ENCODE measurements at regions not wholly inside any gene's neighbourhood (a gene's known extent, or its start where the extent isn't known, plus 50 kb on each side); places are given as distances from the start of the nearest gene placed in this dataset.

DNA sequence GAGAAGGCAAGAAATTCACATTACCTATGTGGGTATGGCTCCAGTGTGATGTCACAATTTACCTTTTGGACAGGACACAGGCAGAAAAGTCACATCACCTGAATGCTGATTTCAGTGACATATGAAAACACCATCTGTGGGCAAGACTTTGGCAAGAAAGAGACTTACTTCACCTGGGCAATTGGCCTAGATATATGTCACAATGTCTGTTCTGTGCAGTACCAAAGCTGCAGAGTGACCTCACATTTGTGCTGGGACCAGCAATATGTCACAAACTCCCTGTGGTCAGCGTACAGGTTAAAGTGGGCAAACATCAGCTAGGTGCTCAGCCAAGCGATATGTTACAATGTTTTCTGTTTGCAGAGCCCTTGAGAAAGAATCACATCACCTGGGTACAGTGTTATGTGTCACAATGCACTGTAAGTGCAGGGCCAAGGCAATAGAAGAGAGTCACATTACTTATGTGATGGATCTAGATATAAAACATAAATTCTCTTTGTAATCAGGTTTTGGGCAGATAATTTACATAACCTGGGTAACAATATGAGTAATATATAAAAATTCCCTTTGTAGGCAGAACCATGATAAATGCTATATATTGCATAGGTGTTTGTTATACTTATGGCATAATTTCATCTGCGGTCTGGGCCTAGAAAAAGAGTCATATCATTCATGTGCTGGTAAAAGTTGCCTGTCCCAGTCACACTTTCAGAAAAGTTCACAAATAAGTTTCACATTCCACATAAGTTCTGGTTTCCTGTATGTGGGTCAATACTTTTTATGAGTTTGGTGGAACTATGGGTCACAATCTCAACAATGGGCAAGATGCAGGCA is 949.4 kb upstream of the AMELY start:
- no peak for DNase-seq
- Histone ChIP-seq H3K4me3 (no peak overlapping the region), H3K36me3 (no peaks in the 10 kb centered on the region), H3K4me1 (no peaks in the 10 kb centered on the region), H3K27me3 (no peaks in the 10 kb centered on the region), H3K27ac (no peak overlapping the region), H3K9me3 (no peaks in the 10 kb centered on the region)
- TF ChIP-seq POLR2A (IDR thresholded peaks at IDR 0.05): no peak
- TF ChIP-seq, protein P1, sequence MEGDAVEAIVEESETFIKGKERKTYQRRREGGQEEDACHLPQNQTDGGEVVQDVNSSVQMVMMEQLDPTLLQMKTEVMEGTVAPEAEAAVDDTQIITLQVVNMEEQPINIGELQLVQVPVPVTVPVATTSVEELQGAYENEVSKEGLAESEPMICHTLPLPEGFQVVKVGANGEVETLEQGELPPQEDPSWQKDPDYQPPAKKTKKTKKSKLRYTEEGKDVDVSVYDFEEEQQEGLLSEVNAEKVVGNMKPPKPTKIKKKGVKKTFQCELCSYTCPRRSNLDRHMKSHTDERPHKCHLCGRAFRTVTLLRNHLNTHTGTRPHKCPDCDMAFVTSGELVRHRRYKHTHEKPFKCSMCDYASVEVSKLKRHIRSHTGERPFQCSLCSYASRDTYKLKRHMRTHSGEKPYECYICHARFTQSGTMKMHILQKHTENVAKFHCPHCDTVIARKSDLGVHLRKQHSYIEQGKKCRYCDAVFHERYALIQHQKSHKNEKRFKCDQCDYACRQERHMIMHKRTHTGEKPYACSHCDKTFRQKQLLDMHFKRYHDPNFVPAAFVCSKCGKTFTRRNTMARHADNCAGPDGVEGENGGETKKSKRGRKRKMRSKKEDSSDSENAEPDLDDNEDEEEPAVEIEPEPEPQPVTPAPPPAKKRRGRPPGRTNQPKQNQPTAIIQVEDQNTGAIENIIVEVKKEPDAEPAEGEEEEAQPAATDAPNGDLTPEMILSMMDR (IDR thresholded peaks at IDR 0.05): no peak
- no CpG with 5 or more reads among the region's 3 CpGs for WGBS (ENCODE audit: insufficient coverage, low coverage, low lambda C conversion rate, missing lambda C conversion rate)
- ATAC-seq: no peak
- intact Hi-C loops (cut with DNase I): no loop called here

DNA sequence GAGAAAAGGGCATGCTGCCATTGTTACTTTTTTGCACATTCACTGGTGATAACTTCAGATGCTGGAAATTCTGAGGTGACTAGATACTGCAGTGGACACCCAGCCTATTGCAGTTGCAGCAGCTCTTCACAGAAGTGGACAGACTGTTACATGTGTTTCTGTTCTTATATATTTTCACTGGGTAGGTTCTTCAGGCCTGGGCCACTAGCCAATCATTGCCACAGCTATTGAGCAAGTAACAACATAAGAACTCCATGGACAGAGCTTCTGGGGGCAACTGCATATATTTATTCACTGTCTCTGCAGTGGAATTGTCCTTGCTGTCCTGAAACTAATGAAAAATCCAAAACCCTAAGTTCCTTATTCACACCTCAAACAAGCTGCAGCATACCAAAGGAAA is 938.6 kb upstream of the AMELY start:
- Histone ChIP-seq H3K4me3 (no peak overlapping the region), H3K36me3 (no peaks in the 10 kb centered on the region), H3K27me3 (no peaks in the 10 kb centered on the region), H3K9me3 (no peaks in the 10 kb centered on the region), H3K4me1 (no peaks in the 10 kb centered on the region), H3K27ac (no peak overlapping the region)
- ATAC-seq (no peak), DNase-seq (no peak)
- intact Hi-C loops (cut with DNase I): no loop called here
- TF ChIP-seq, protein P1 (IDR thresholded peaks at IDR 0.05): no peak
- no peak for TF ChIP-seq POLR2A (IDR thresholded peaks at IDR 0.05)

DNA sequence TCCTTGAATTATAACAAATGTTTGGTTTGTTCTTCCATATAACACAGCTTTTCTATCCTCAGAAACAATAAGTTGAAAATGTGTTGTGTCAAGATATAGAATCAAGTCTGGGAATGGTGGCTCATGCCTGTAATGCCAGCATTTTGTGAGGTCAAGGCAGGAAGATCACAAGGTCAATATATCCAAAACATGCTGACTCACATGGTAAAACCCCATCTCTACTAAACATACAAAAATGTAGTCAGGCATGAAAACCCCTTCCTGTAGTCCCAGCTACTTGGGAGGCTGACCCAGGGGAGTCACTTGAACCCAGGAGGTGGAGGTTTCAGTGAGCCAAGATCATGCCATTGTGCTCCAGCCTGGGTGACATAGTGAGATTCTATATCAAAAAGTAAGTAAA is 934.2 kb upstream of the AMELY start:
- H3K27me3 ChIP-seq: no peaks in the 10 kb centered on the region
- H3K9me3 ChIP-seq: no peaks in the 10 kb centered on the region
- H3K4me1 ChIP-seq: no peaks in the 10 kb centered on the region
- H3K36me3 ChIP-seq: no peaks in the 10 kb centered on the region
- H3K27ac ChIP-seq: no peak overlapping the region
- DNase-seq (no peak), ATAC-seq (no peak)
- intact Hi-C loops (cut with DNase I): no loop called here
- TF ChIP-seq POLR2A (IDR thresholded peaks at IDR 0.05): no peak
- TF ChIP-seq, protein P1 (IDR thresholded peaks at IDR 0.05): no peak
- no peak overlapping the region for H3K4me3 ChIP-seq

DNA sequence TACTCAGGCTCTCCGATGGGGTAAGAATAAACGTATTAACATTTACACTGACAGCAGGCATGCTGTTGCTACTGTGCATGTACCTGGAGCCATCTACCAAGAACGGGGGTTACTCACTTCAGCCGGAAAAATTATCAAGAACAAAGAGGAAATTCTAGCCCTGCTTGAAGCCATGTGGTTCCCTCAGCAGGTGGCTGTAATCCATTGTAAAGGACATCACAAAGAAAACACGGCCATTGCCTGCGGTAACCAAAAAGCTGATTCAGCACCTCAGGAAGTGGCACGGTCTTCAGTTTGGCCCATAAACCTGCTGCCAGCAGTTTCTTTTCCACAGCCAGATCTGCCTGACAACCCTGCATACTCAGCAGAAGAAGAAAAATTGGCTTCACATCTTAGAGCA is 925.5 kb upstream of the AMELY start:
- intact Hi-C loops (cut with DNase I): no loop called here
- DNase-seq (no peak), ATAC-seq (no peak)
- Histone ChIP-seq H3K36me3 (no peaks in the 10 kb centered on the region), H3K9me3 (no peaks in the 10 kb centered on the region), H3K4me1 (no peaks in the 10 kb centered on the region), H3K27me3 (no peaks in the 10 kb centered on the region), H3K27ac (no peak overlapping the region), H3K4me3 (no peak overlapping the region)
- no CpG with 5 or more reads among the region's 7 CpGs for WGBS (ENCODE audit: insufficient coverage, low coverage, low lambda C conversion rate, missing lambda C conversion rate)
- TF ChIP-seq, protein P1 (IDR thresholded peaks at IDR 0.05): no peak
- TF ChIP-seq POLR2A (IDR thresholded peaks at IDR 0.05): no peak

DNA sequence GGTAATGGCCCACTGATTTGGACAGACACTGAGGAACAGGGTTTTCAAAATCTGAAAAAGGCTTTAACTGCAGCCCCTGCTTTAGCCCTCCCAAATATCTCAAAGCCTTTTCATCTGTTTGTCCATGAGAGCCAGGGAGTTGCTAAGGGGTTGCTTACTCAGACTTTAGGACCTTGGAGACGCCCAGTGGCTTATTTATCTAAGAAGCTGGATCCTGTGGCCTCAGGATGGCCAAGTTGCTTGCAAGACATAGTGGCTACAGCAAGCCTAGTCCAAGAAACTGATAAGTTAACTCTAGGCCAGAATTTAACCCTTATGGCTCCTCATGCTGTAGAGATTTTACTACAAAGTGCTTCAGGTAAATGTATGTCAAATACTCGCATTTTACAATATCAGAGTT is 924.8 kb upstream of the AMELY start:
- no peak for DNase-seq
- Histone ChIP-seq H3K9me3 (no peaks in the 10 kb centered on the region), H3K27me3 (no peaks in the 10 kb centered on the region), H3K4me1 (no peaks in the 10 kb centered on the region), H3K4me3 (no peak overlapping the region), H3K36me3 (no peaks in the 10 kb centered on the region), H3K27ac (no peak overlapping the region)
- TF ChIP-seq, protein P1 (IDR thresholded peaks at IDR 0.05): no peak
- no peak for TF ChIP-seq POLR2A (IDR thresholded peaks at IDR 0.05)
- no CpG with 5 or more reads among the region's 2 CpGs for WGBS (ENCODE audit: insufficient coverage, low coverage, low lambda C conversion rate, missing lambda C conversion rate)
- intact Hi-C loops (cut with DNase I): no loop called here
- ATAC-seq: no peak
